ENCODE measurements at regions not wholly inside any gene's neighbourhood (a gene's known extent, or its start where the extent isn't known, plus 50 kb on each side); places are given as distances from the start of the nearest gene placed in this dataset.

DNA sequence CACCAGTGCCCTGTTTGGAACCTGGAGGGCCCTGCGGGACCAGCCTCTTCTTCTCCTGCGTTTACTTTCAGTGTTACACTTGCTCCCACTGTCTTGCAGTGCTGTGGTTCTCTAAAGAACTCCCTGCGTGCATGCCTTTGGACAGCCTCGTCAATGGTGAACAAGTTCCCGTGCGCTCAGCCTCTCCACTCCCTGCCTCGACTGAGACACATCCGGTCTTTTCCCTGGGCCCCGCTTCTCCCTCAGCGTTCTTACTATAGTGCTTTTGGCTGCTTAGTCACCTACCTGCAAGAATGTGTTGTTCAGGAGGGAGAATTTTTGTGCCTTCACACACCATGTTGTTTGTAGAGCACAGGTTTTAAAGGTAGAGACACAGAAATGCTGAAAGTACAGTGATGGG is 520.7 kb upstream of the MKI67 start:
- no peak overlapping the region for H3K4me3 ChIP-seq (replicated peaks in 1 of 3; ENCODE audit: insufficient read depth in 1 of 3, low read depth in 2 of 3, low read length in 3 of 3)
- CTCF ChIA-PET (ENCODE audit: low intra/inter-chr PET ratio, low total read pairs): no interaction called here
- DNase-seq (ENCODE audit: low spot score) (no peak), FAIRE-seq (no peak), ATAC-seq (no peak)
- H3K4me1 ChIP-seq (ENCODE audit: insufficient read depth, low read length): no peaks in the 10 kb centered on the region
- no peak overlapping the region for H3K9ac ChIP-seq (ENCODE audit: insufficient read depth, low read depth, low read length)
- no peaks in the 10 kb centered on the region for H3K36me3 ChIP-seq (replicated peaks in 1 of 2; ENCODE audit: control insufficient read depth in 1 of 2, insufficient read depth in 2 of 2, low read length in 2 of 2)
- no peak for TF ChIP-seq MED13 (CRISPR knock-in tag; IDR thresholded peaks at IDR 0.05)
- no peak for TF ChIP-seq POLR2A (IDR thresholded peaks at IDR 0.05; ENCODE audit: insufficient read depth in 1 of 2, low read depth in 2 of 2, low read length in 2 of 2)
- TF ChIP-seq TCF12 (IDR thresholded peaks at IDR 0.05): no peak
- TF ChIP-seq TCF12 (CRISPR knock-in tag; IDR thresholded peaks at IDR 0.05): no peak
- TF ChIP-seq ZNF788 (CRISPR knock-in tag; IDR thresholded peaks at IDR 0.05; ENCODE audit: borderline replicate concordance): no peak
- TF ChIP-seq ZNF414 (CRISPR knock-in tag; IDR thresholded peaks at IDR 0.05): no peak
- TF ChIP-seq SMC3 (IDR thresholded peaks at IDR 0.05; ENCODE audit: low read length): no peak
- no peak for TF ChIP-seq DDIT3 (CRISPR knock-in tag; IDR thresholded peaks at IDR 0.05)
- no peak for TF ChIP-seq NFE2L2 (IDR thresholded peaks at IDR 0.05; ENCODE audit: low read length)
- TF ChIP-seq ZNF678 (CRISPR knock-in tag; IDR thresholded peaks at IDR 0.05): no peak
- TF ChIP-seq ZFP41 (CRISPR knock-in tag; IDR thresholded peaks at IDR 0.05; ENCODE audit: borderline replicate concordance): no peak
- TF ChIP-seq ZKSCAN8 (CRISPR knock-in tag; IDR thresholded peaks at IDR 0.05; ENCODE audit: borderline replicate concordance): no peak
- TF ChIP-seq KDM3A (CRISPR knock-in tag; IDR thresholded peaks at IDR 0.05; ENCODE audit: low read depth): no peak
- no peak overlapping the region for H3K4me2 ChIP-seq (ENCODE audit: low read depth, low read length)
- H3K27me3 ChIP-seq (ENCODE audit: control insufficient read depth in 1 of 2, insufficient read depth in 2 of 2, low read length in 2 of 2): no peaks in the 10 kb centered on the region
- intact Hi-C loops (cut with micrococcal nuclease; ENCODE audit: unreplicated experiment): no loop called here
- H3K79me2 ChIP-seq (ENCODE audit: insufficient read depth, low read length): no peaks in the 10 kb centered on the region
- WGBS (ENCODE audit: low lambda C conversion rate): under 1% methylated on average over 10 of the region's 10 CpGs
- in situ Hi-C loops (cut with HindIII; ENCODE audit: extremely low pct_ligation_motif_present, low pct_unique_long_range_greater_than_20kb): no loop called here
- no TSS peak for BruUV-seq (replicated peaks)
- POLR2A ChIA-PET: no interaction called here
- no peaks in the 10 kb centered on the region for H3K9me3 ChIP-seq (ENCODE audit: low read length)
- H4K20me1 ChIP-seq (ENCODE audit: insufficient read depth, low read length): no peaks in the 10 kb centered on the region
- no peak overlapping the region for H2AFZ ChIP-seq (ENCODE audit: low read length)
- no peak overlapping the region for H3K27ac ChIP-seq (ENCODE audit: extremely low read length, insufficient read depth, low read length)

Measured in HepG2 (cell line).